ENCODE measurements at regions not wholly inside any gene's neighbourhood (a gene's known extent, or its start where the extent isn't known, plus 50 kb on each side); places are given as distances from the start of the nearest gene placed in this dataset.

- no peak for TF ChIP-seq POLR2A (IDR thresholded peaks at IDR 0.05)
- no peak for TF ChIP-seq CTCF (IDR thresholded peaks at IDR 0.05)
Measured at GRCh38 chr6:118746825-118747174, 95.4 kb upstream of the CEP85L start.
